NCI-H69 (cell line): ENCODE measurements at regions not wholly inside any gene's neighbourhood (a gene's known extent, or its start where the extent isn't known, plus 50 kb on each side); places are given as distances from the start of the nearest gene placed in this dataset.

Experiments used
- DNase-seq: peaks from one replicate; lab custom pipeline; 2025; lab: John Stamatoyannopoulos, UW

DNA sequence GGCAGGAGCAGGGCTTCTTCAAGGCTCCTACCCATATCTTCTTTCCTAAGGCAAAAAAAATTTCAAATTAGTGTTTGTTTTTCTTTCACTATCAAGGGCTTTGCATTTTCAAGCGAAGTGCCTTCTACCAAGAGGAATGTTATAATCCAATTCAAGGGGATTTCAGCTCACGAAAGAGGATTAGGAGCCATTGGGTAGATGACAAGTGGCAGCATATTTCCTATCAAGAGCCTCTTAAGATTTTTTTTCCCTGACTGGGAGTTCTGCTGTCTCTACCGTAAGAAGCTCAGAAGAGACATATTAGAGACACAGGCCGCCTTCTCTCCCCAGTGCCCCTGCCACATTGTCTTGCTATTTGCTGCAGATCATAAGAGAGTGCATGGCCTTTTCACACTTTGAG lies 55.9 kb upstream of the BMAL1 start:
- no peak for DNase-seq

GRCh38 chr11:13222285-13222684 lies 55.3 kb upstream of the BMAL1 start:
- no peak for DNase-seq

- peak; percentile 65 for DNase-seq
These were observed 54.5 kb upstream of the BMAL1 start for GRCh38 chr11:13223112-13223511.

DNA sequence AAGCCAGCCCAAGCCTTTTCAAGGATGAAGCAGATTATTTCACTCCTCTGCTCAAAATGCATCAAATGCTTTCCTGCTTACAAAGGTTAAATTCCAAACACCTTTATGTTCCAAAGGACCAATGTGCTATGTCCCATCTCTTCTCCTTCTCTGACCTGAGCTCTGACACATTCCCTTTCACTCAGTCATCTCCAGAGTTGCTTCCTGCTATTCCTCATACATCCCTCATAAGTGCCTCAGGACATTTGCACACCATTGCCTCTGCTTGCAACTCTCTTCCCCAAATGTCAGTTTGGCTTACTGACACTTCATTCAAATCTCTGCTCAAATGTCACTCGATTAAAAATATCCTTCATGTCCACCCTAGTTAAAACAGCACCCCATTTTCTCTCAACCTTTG lies 53.3 kb upstream of the BMAL1 start:
- no peak for DNase-seq

GRCh38 chr11:13225038-13226001 lies 52.3 kb upstream of the BMAL1 start:
- no peak for DNase-seq

GRCh38 chr11:13227676-13228255 lies 49.8 kb upstream of the BMAL1 start:
- DNase-seq = no peak
